HUES6 (cell line): ENCODE measurements at regions not wholly inside any gene's neighbourhood (a gene's known extent, or its start where the extent isn't known, plus 50 kb on each side); places are given as distances from the start of the nearest gene placed in this dataset.

Experiments used
- H3K27ac ChIP-seq: 2 replicates; pipeline ENCODE4 v1.7.0; 2013; ENCODE audit warnings: low read depth, mild to moderate bottlenecking, low read length, inconsistent platforms
- H3K27me3 ChIP-seq: 2 replicates; pipeline ENCODE4 v1.6.1; 2013; ENCODE audit warnings: low read length; ENCODE audit not compliant: control insufficient read depth, insufficient read depth
- H3K36me3 ChIP-seq: 2 replicates; pipeline ENCODE4 v1.6.1; 2013; ENCODE audit warnings: low read length; ENCODE audit not compliant: control insufficient read depth, insufficient read depth
- H3K4me1 ChIP-seq: 2 replicates; pipeline ENCODE4 v1.6.1; 2013; ENCODE audit warnings: low read length; ENCODE audit not compliant: control insufficient read depth, insufficient read depth
- H3K4me3 ChIP-seq: 2 replicates; pipeline ENCODE4 v1.5.1; 2013; ENCODE audit warnings: low read depth, low read length
- H3K9ac ChIP-seq: one replicate; pipeline ENCODE4 v1.6.1; 2013; ENCODE audit warnings: mild to moderate bottlenecking, low read length
- H3K9me3 ChIP-seq: 2 replicates; pipeline ENCODE4 v1.6.1; 2013; ENCODE audit warnings: low read depth, low read length; ENCODE audit not compliant: control insufficient read depth, insufficient read depth

DNA sequence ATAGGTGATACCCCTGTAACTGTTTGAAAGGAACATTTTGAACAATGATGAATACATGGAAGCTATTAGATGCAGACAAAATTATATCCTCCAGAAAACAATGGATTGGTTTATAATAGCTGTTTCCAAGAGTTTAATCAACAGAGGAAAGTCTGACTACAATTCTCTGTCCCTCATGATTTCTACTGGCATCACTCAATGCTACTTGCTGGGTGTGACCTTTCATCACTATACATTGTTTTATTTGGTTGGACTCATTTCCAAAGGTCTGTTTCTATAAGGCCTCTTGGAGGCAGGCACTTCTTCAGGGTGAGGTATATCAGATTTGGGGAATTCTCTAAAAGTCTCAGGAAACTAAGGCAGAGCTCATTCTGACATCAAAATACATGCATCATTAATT lies 636.1 kb upstream of the SLC8A1 start:
- Histone ChIP-seq H3K4me1 (no peaks in the 10 kb centered on the region), H3K27ac (no peak overlapping the region), H3K36me3 (no peaks in the 10 kb centered on the region), H3K9me3 (no peaks in the 10 kb centered on the region), H3K27me3 (no peaks in the 10 kb centered on the region), H3K9ac (no peak overlapping the region), H3K4me3 (no peak overlapping the region)

DNA sequence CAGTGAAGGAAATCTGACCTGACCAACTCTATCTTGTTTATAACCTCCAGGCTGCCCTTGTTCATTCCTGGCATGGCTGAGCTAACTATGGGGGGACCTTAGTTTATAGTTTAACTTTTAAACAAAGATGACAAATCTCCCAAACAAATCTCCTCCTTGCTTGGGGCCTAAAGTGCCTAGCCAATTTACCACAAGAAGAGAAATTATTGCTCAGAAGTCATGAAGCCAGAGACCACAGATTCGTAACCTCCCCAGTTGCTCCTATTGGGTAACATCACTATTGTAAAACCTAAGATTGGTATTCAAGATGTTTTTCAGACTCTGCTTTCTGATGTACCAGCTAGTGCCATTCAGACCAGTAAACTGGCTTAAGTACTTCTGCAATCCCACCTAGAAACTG lies 649.4 kb upstream of the SLC8A1 start:
- Histone ChIP-seq H3K9me3 (no peaks in the 10 kb centered on the region), H3K4me1 (no peaks in the 10 kb centered on the region), H3K27me3 (no peaks in the 10 kb centered on the region), H3K9ac (no peak overlapping the region), H3K27ac (no peak overlapping the region), H3K4me3 (no peak overlapping the region), H3K36me3 (no peaks in the 10 kb centered on the region)

DNA sequence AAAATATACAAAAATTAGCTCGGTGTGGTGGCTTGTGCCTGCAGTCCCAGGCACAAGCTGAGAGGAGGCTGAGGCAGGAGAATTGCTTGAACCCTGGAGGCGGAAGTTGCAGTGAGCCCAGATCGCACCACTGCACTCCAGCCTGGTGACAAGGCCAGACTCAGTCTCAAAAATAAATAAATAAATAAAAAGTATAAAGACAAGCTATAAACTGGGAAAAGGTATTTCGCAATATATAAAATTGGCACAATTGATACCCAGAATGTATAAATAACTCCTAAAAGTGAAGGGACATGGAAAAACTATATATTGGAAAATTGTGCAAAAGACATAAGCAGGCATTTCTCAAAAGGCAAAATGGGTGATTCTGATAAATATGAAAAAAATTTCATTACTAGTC lies 657.9 kb upstream of the SLC8A1 start:
- Histone ChIP-seq H3K36me3 (no peaks in the 10 kb centered on the region), H3K9ac (no peak overlapping the region), H3K4me1 (no peaks in the 10 kb centered on the region), H3K9me3 (no peaks in the 10 kb centered on the region), H3K27me3 (no peaks in the 10 kb centered on the region), H3K4me3 (no peak overlapping the region), H3K27ac (no peak overlapping the region)

DNA sequence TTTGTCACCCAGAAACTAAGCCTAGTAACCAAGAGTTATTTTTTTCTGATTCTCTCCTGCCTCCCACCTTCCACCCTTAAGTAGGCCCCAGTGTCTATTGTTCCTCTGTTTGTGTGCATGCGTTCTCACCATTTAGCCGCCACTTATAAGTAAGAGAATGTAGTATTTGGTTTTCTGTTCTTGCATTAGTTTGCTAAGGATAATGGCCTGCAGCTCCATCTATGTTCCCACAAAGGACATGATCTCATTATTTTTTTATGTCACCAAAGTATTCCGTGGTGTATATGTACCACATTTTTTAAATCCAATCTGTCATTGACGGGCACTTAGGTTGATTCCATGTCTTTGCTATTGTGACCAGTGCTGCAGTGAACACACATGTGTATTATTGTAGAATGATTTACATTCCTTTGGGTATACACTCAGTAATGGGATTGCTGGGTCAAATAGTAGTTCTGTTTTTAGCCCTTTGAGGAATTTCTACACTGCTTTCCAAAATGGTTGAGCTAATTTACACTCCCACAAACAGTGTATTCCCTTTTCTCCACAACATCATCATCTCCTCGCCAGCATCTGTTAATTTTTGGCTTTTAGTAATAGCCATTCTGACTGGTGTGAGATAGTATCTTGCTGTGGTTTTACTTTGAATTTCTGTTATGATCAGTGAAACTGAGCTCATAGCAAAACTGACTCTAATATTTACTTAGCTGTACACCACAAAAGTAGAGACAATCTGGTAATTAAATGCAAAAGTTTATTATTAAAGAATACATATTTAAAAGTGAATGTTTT lies 660.1 kb upstream of the SLC8A1 start:
- H3K27me3 ChIP-seq, result no peaks in the 10 kb centered on the region
- no peaks in the 10 kb centered on the region for H3K4me1 ChIP-seq
- no peaks in the 10 kb centered on the region for H3K36me3 ChIP-seq
- H3K4me3 ChIP-seq, result no peak overlapping the region
- H3K9ac ChIP-seq, result no peak overlapping the region
- H3K27ac ChIP-seq, result no peak overlapping the region
- H3K9me3 ChIP-seq, result no peaks in the 10 kb centered on the region

DNA sequence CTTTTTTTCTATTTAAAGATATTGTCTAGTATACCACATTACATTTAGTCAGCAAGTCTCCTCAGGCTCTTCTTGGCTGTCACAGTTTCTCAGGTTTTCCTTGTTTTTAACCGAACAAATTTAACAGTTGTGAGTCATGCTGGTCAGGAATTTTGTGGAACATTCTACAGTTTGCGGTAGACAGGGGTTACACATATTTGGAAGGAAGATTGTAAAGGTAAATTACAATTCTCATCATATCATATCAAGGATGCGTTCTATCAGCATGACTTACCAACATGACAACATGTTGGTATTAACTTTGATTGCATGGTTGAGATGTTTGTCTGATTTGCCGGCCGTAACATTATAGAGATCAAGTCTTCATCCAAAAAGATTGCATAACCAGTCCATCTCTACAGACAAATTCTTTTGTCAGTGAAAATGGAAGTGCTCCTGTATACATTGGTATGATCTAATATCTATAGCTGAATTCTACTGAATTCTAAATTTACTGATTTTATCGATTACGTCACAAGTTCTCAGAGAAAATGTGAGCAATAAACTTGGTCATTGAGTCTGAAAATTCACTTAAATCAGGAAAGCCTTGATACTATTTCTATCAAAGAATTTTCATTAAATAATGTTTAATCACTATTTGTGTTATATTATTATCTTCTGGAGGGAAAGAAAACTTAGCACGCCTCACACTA lies 664.4 kb upstream of the SLC8A1 start:
- no peaks in the 10 kb centered on the region for H3K4me1 ChIP-seq
- no peak overlapping the region for H3K4me3 ChIP-seq
- no peaks in the 10 kb centered on the region for H3K27me3 ChIP-seq
- H3K36me3 ChIP-seq, result no peaks in the 10 kb centered on the region
- H3K9me3 ChIP-seq, result no peaks in the 10 kb centered on the region
- H3K9ac ChIP-seq, result no peak overlapping the region
- no peak overlapping the region for H3K27ac ChIP-seq

DNA sequence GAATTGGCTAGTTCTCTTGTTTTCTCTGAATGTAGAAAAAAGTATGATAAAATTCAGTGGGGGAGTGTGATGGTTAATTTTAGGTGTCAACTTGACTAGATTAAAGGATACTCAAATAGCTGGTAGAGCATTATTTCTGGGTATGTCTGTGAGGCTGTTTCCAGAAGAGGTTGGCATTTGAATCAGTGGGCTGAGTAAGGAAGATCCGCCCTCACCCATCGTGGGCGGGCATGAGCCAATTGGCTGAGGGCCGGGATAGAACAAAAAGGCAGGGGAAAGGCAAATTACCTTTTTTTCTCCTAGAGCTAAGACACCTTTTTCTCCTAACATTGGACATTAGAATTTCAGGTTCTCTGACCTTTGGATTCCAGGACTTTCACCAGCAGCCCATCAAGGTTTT lies 667.6 kb upstream of the SLC8A1 start:
- no peak overlapping the region for H3K27ac ChIP-seq
- no peaks in the 10 kb centered on the region for H3K36me3 ChIP-seq
- no peaks in the 10 kb centered on the region for H3K9me3 ChIP-seq
- H3K4me3 ChIP-seq, result no peak overlapping the region
- no peaks in the 10 kb centered on the region for H3K27me3 ChIP-seq
- H3K9ac ChIP-seq, result no peak overlapping the region
- no peaks in the 10 kb centered on the region for H3K4me1 ChIP-seq

DNA sequence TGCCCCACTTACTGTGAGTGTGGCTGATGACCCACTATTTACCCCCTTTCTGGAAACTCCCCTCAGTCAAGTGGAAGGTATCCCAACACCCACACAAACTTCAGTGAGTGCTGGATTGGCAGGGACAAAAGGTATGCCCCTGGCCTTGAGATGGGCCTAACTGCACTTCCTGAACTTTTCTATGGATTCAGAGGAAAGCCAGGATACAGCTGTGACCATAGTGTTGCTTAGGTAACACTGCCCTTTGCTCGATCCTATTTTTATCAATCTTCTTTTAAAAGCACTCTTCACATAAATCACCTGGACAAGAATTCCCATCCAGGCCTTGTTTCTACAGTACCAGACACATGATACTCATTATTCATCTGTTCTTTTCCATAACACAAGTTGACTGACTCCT lies 671.5 kb upstream of the SLC8A1 start:
- Histone ChIP-seq H3K4me1 (no peaks in the 10 kb centered on the region), H3K27me3 (no peaks in the 10 kb centered on the region), H3K4me3 (no peak overlapping the region), H3K27ac (no peak overlapping the region), H3K9me3 (peaks cover 19% of the 10 kb centered on the region), H3K36me3 (no peaks in the 10 kb centered on the region), H3K9ac (no peak overlapping the region)

DNA sequence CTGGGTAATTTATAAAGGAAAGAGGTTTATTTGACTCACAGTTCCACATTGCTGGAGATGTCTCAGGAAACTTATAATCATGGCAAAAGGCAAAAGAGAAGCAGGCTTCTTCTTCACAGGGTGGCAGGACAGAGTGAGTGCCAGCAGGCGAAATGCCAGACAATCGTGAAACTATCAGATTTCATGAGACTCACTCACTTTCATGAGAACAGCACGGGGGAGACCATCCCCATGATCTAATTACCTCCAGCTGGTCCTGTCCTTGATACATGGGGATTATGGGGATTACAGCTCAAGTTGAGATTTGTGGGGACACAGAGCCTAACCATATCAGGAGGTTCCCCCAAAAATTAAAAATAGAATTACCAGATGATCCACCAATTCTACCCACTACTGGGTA lies 675.5 kb upstream of the SLC8A1 start:
- no peaks in the 10 kb centered on the region for H3K4me1 ChIP-seq
- no peak overlapping the region for H3K9ac ChIP-seq
- H3K27ac ChIP-seq, result no peak overlapping the region
- H3K4me3 ChIP-seq, result no peak overlapping the region
- H3K9me3 ChIP-seq, result peaks cover 19% of the 10 kb centered on the region
- H3K36me3 ChIP-seq, result no peaks in the 10 kb centered on the region
- no peaks in the 10 kb centered on the region for H3K27me3 ChIP-seq

DNA sequence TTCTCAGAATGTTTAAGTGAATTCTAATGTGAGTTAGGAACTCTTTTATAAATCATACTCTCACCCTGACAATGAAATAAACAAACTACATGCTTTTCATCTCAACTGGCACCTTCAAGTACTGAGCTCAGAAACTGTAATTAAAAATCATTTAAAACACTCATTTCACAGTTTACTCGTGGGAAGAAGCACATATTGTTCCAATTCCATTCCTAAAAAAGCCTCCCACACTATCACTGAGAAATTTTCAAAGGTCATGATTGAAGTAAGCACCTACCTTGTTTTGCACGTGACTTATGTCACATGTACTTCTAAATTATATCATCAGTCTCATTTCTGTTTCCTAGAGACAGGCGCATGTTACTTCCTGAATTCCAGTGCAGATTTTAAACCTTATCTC lies 678.1 kb upstream of the SLC8A1 start:
- H3K36me3 ChIP-seq, result no peaks in the 10 kb centered on the region
- H3K27ac ChIP-seq, result no peak overlapping the region
- no peak overlapping the region for H3K9ac ChIP-seq
- H3K27me3 ChIP-seq, result no peaks in the 10 kb centered on the region
- peaks cover 19% of the 10 kb centered on the region for H3K9me3 ChIP-seq
- H3K4me3 ChIP-seq, result no peak overlapping the region
- H3K4me1 ChIP-seq, result no peaks in the 10 kb centered on the region

DNA sequence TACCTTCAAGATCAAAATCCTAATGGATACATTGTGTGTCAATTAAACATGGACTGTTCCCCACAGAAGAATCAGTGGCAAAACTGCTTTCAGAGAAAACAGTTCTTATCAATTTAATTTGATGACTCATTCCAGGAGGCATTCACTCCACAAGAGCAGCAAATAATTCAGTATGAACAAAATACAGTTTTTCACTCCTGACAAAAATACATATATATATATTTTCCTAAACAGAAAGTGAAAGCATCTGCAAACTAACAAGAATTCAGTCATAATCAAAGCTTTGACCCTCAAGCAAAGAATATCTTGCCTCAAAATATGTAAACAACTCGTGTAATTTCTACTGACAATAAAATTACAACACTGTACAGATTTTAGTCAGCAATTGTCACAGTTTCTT lies 685.1 kb upstream of the SLC8A1 start:
- no peaks in the 10 kb centered on the region for H3K27me3 ChIP-seq
- H3K9ac ChIP-seq, result no peak overlapping the region
- H3K4me1 ChIP-seq, result no peaks in the 10 kb centered on the region
- H3K4me3 ChIP-seq, result no peak overlapping the region
- no peak overlapping the region for H3K27ac ChIP-seq
- no peaks in the 10 kb centered on the region for H3K9me3 ChIP-seq
- no peaks in the 10 kb centered on the region for H3K36me3 ChIP-seq

DNA sequence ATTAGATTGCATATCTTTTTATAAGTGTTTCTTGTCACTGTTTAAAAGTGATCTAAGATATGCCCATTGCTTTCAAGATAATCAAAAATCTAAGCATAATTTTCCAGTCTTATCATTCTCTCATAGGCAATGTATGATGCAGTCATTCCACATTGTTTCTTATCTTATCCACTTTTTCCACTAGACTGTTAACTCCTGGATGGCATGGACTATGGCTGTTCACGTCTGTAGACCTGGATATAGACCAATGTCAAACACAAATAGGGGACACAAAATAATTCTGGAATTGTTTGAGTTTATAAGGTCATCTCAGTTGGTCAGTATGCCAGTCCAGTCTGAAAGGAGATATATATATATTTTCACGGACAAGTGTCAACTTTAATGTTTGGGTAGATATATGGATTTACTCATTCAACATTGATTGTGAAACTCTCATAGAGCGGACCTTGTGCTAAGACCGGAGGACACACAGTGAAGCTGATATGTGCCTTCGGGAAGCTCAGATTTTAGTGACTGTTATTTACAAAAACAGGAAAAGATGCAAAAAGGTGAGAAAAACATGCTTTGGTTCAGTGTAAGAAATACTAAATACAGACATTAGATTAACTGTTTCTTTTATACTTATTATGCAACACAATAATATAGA lies 689.4 kb upstream of the SLC8A1 start:
- Histone ChIP-seq H3K9me3 (no peaks in the 10 kb centered on the region), H3K27me3 (no peaks in the 10 kb centered on the region), H3K9ac (no peak overlapping the region), H3K36me3 (no peaks in the 10 kb centered on the region), H3K27ac (no peak overlapping the region), H3K4me3 (no peak overlapping the region), H3K4me1 (no peaks in the 10 kb centered on the region)
